CD14-positive monocyte (primary cell): ENCODE measurements at regions not wholly inside any gene's neighbourhood (a gene's known extent, or its start where the extent isn't known, plus 50 kb on each side); places are given as distances from the start of the nearest gene placed in this dataset.

ENCODE experiments used
- DNase-seq, 3 donors: peaks; one replicate each; pipeline ENCODE4 v3.0.0-alpha.2; 2011 to 2022
- H2AFZ ChIP-seq: 2 replicates; pipeline ENCODE4 v1.6.0; 2012; ENCODE audit warnings: mild to moderate bottlenecking, low read depth, low read length, inconsistent platforms; ENCODE audit not compliant: insufficient read depth, poor library complexity, severe bottlenecking
- H3K27ac ChIP-seq, 2 donors: 1 replicate in 1 of 2; 2 replicates in 1 of 2; pipeline ENCODE4 v1.5.1; 2012 to 2013; ENCODE audit warnings: low read length in 2 of 2, control low read depth in 1 of 2, inconsistent platforms in 1 of 2, low read depth in 1 of 2, mild to moderate bottlenecking in 1 of 2
- H3K27me3 ChIP-seq, 2 donors: one replicate each; pipeline versions ENCODE4 v1.6.0 to v1.6.1; 2011 to 2013; ENCODE audit warnings: low read length in 2 of 2; ENCODE audit not compliant: control insufficient read depth in 2 of 2, insufficient read depth in 2 of 2
- H3K36me3 ChIP-seq, 2 donors: replicated peaks in 1 of 2; 1 replicate in 1 of 2; 2 replicates in 1 of 2; pipeline versions ENCODE4 v1.5.1 to v1.6.1; 2012 to 2013; ENCODE audit warnings: low read length in 2 of 2, control low read depth in 1 of 2, inconsistent platforms in 1 of 2, mild to moderate bottlenecking in 1 of 2; ENCODE audit not compliant: insufficient read depth in 2 of 2, control insufficient read depth in 1 of 2
- H3K4me1 ChIP-seq, 2 donors: 1 replicate in 1 of 2; 2 replicates in 1 of 2; pipeline versions ENCODE4 v1.5.1 to v1.6.1; 2012 to 2013; ENCODE audit warnings: low read length in 2 of 2, control low read depth in 1 of 2, inconsistent platforms in 1 of 2, mild to moderate bottlenecking in 1 of 2, moderate library complexity in 1 of 2; ENCODE audit not compliant: insufficient read depth in 2 of 2, control insufficient read depth in 1 of 2
- H3K4me2 ChIP-seq: replicated peaks from 2 replicates; pipeline ENCODE3; 2012; ENCODE audit warnings: low read length, moderate library complexity, mild to moderate bottlenecking; ENCODE audit not compliant: poor library complexity, severe bottlenecking; ENCODE audit errors: extremely low read depth
- H3K4me3 ChIP-seq, 3 experiments: fragments of 200-600 bp in 1 of 3; sonication (generic) in 1 of 3; replicated peaks in 1 of 3; 1 replicate in 2 of 3; 2 replicates in 1 of 3; pipeline ENCODE4 v1.5.1; 2011 to 2013; ENCODE audit warnings: low read length in 3 of 3, mild to moderate bottlenecking in 3 of 3, control low read depth in 2 of 3, low read depth in 2 of 3, inconsistent platforms in 1 of 3, moderate library complexity in 1 of 3
- H3K79me2 ChIP-seq: 2 replicates; pipeline ENCODE4 v1.6.0; 2012; ENCODE audit warnings: mild to moderate bottlenecking, control low read depth, inconsistent platforms, low read length, moderate library complexity; ENCODE audit not compliant: insufficient read depth
- H3K9ac ChIP-seq: 2 replicates; pipeline ENCODE4 v1.6.0; 2017; ENCODE audit warnings: low read length, mild to moderate bottlenecking; ENCODE audit not compliant: insufficient read depth, poor library complexity, severe bottlenecking
- H3K9me3 ChIP-seq, 2 donors: replicated peaks in 1 of 2; 1 replicate in 1 of 2; 2 replicates in 1 of 2; pipeline versions ENCODE4 v1.5.1 to v1.6.1; 2012 to 2013; ENCODE audit warnings: low read length in 2 of 2, control low read depth in 1 of 2; ENCODE audit not compliant: control insufficient read depth in 1 of 2, insufficient read depth in 1 of 2
- H4K20me1 ChIP-seq: 2 replicates; pipeline ENCODE4 v1.6.0; 2012; ENCODE audit warnings: mild to moderate bottlenecking, low read length, control low read depth, moderate library complexity; ENCODE audit not compliant: insufficient read depth
- H3K27ac Mint-ChIP-seq, 7 donors: one replicate each; pipeline ENCODE4 v1.8.0; 2020; ENCODE audit warnings: mild to moderate bottlenecking in 7 of 7, mixed read lengths in 7 of 7, moderate library complexity in 6 of 7, inconsistent platforms in 2 of 7
- H3K27me3 Mint-ChIP-seq, 3 donors: one replicate each; pipeline ENCODE4 v1.8.0; 2021 to 2022; ENCODE audit warnings: low read depth in 3 of 3, mild to moderate bottlenecking in 3 of 3, mixed read lengths in 3 of 3, moderate library complexity in 3 of 3, inconsistent platforms in 1 of 3
- H3K36me3 Mint-ChIP-seq, 2 donors: one replicate each; pipeline ENCODE4 v1.8.0; 2020; ENCODE audit warnings: mixed read lengths in 2 of 2, inconsistent platforms in 1 of 2, mild to moderate bottlenecking in 1 of 2
- H3K4me1 Mint-ChIP-seq: one replicate; pipeline ENCODE4 v1.8.0; 2020; ENCODE audit warnings: mild to moderate bottlenecking, mixed read lengths
- H3K4me3 Mint-ChIP-seq, 2 donors: one replicate each; pipeline ENCODE4 v1.8.0; 2020; ENCODE audit warnings: mild to moderate bottlenecking in 2 of 2, mixed read lengths in 2 of 2, moderate library complexity in 1 of 2
- H3K9me3 Mint-ChIP-seq, 7 donors: one replicate each; pipeline ENCODE4 v1.8.0; 2020 to 2022; ENCODE audit warnings: mixed read lengths in 7 of 7, mild to moderate bottlenecking in 6 of 7, moderate library complexity in 6 of 7, inconsistent platforms in 2 of 7
- CTCF ChIP-seq: fragments of 200-600 bp; IDR thresholded peaks from one replicate; pipeline ENCODE4 v1.8.0; 2022; ENCODE audit warnings: antibody characterized with exemption, mild to moderate bottlenecking
- WGBS: methylation state at CpG from one replicate; pipeline ENCODE4 v1.1.5; 2013; ENCODE audit warnings: missing lambda C conversion rate; ENCODE audit not compliant: insufficient coverage; 5-methylcytosine and 5-hydroxymethylcytosine counted together
- intact Hi-C, 2 donors: fragments of 100-400 bp; cut with micrococcal nuclease; formaldehyde crosslinking; loops; one replicate each; pipeline versions ENCODE4 v1.15.0 to v1.15.1; 2023

GRCh38 chr3:104879919-104880318 lies 486.8 kb upstream of the ALCAM start:
- no peak for DNase-seq
- WGBS: no CpG with 5 or more reads among the region's 2 CpGs
- Mint-ChIP-seq H3K9me3 (peaks cover 0 to 9% (median 2%) of the 10 kb centered on the region in 7 donors), H3K4me1 (no peaks in the 10 kb centered on the region), H3K36me3 (no peaks in the 10 kb centered on the region), H3K4me3 (no peak overlapping the region), H3K27ac (no peak overlapping the region), H3K27me3 (no peaks in the 10 kb centered on the region)
- H4K20me1 ChIP-seq: no peaks in the 10 kb centered on the region
- intact Hi-C loops: no loop called here
- H3K79me2 ChIP-seq: no peaks in the 10 kb centered on the region
- no peak for TF ChIP-seq CTCF
- no peak overlapping the region for H2AFZ ChIP-seq
- H3K4me2 ChIP-seq: no peak overlapping the region
- H3K27ac ChIP-seq: no peak overlapping the region
- H3K27me3 ChIP-seq: no peaks in the 10 kb centered on the region
- H3K9me3 ChIP-seq: peaks cover 0 to 3% of the 10 kb centered on the region in 2 donors
- H3K36me3 ChIP-seq: no peaks in the 10 kb centered on the region
- H3K9ac ChIP-seq: no peak overlapping the region
- no peaks in the 10 kb centered on the region for H3K4me1 ChIP-seq
- H3K4me3 ChIP-seq: no peak overlapping the region

GRCh38 chr3:104885214-104885814 lies 481.4 kb upstream of the ALCAM start:
- DNase-seq: no peak
- Histone ChIP-seq H3K4me2 (no peak overlapping the region), H2AFZ (no peak overlapping the region), H3K4me3 (no peak overlapping the region), H3K9ac (no peak overlapping the region), H3K4me1 (no peaks in the 10 kb centered on the region), H3K9me3 (peaks cover 0 to 4% of the 10 kb centered on the region in 2 donors), H4K20me1 (no peaks in the 10 kb centered on the region), H3K79me2 (no peaks in the 10 kb centered on the region), H3K27me3 (no peaks in the 10 kb centered on the region), H3K27ac (no peak overlapping the region), H3K36me3 (no peaks in the 10 kb centered on the region)
- Mint-ChIP-seq H3K4me3 (no peak overlapping the region), H3K27ac (no peak overlapping the region), H3K27me3 (no peaks in the 10 kb centered on the region), H3K9me3 (peaks cover 2 to 12% (median 6%) of the 10 kb centered on the region in 7 donors), H3K36me3 (no peaks in the 10 kb centered on the region), H3K4me1 (peaks cover 2% of the 10 kb centered on the region)
- intact Hi-C loops: no loop called here
- no peak for TF ChIP-seq CTCF
- WGBS: 90% methylated on average over 2 of the region's 3 CpGs
